ENCODE measurements at regions not wholly inside any gene's neighbourhood (a gene's known extent, or its start where the extent isn't known, plus 50 kb on each side); places are given as distances from the start of the nearest gene placed in this dataset.
"Not testable (repeated sequence)": the region's sequence is repeated elsewhere in the genome, so short reads cannot be mapped to it uniquely, and the experiment has no call there.

GRCh38 chr3:20462723-20463122, 276.7 kb upstream of the SGO1 start:
- DNase-seq = no peak
- Mint-ChIP-seq H3K4me1 (no peaks in the 10 kb centered on the region), H3K4me3 (no peak overlapping the region), H3K9me3 (peaks cover 13 to 40% of the 10 kb centered on the region in 2 donors), H3K27me3 (no peaks in the 10 kb centered on the region), H3K27ac (no peak overlapping the region)
- no peak for ATAC-seq

- ATAC-seq (no peak), DNase-seq (no peak)
- Mint-ChIP-seq H3K9me3 (peaks cover 13 to 40% of the 10 kb centered on the region in 2 donors), H3K27ac (no peak overlapping the region), H3K4me1 (no peaks in the 10 kb centered on the region), H3K27me3 (no peaks in the 10 kb centered on the region), H3K4me3 (no peak overlapping the region)
Observed at GRCh38 chr3:20462226-20462625, 276.2 kb upstream of the SGO1 start.

GRCh38 chr3:20458994-20459716, 273.1 kb upstream of the SGO1 start:
- H3K9me3 Mint-ChIP-seq = peaks cover 10 to 29% of the 10 kb centered on the region in 2 donors
- ATAC-seq = no peak
- no peak overlapping the region for H3K4me3 Mint-ChIP-seq
- DNase-seq = no peak
- H3K4me1 Mint-ChIP-seq = no peaks in the 10 kb centered on the region
- H3K27ac Mint-ChIP-seq = no peak overlapping the region
- no peaks in the 10 kb centered on the region for H3K27me3 Mint-ChIP-seq

GRCh38 chr3:20456511-20456910, 270.5 kb upstream of the SGO1 start:
- no peaks in the 10 kb centered on the region for H3K4me1 Mint-ChIP-seq
- H3K9me3 Mint-ChIP-seq = peaks cover 10 to 35% of the 10 kb centered on the region in 2 donors
- H3K4me3 Mint-ChIP-seq = no peak overlapping the region
- H3K27me3 Mint-ChIP-seq = no peaks in the 10 kb centered on the region
- no peak overlapping the region for H3K27ac Mint-ChIP-seq
- ATAC-seq (no peak), DNase-seq (no peak)

GRCh38 chr3:20451170-20451569, 265.2 kb upstream of the SGO1 start:
- Mint-ChIP-seq H3K9me3 (peaks cover 5 to 22% of the 10 kb centered on the region in 2 donors), H3K27me3 (no peaks in the 10 kb centered on the region), H3K27ac (no peak overlapping the region), H3K4me1 (no peaks in the 10 kb centered on the region), H3K4me3 (no peak overlapping the region)
- DNase-seq (no peak), ATAC-seq (no peak)

GRCh38 chr3:20450611-20451010, 264.6 kb upstream of the SGO1 start:
- no peak overlapping the region for H3K27ac Mint-ChIP-seq
- no peak overlapping the region for H3K4me3 Mint-ChIP-seq
- H3K9me3 Mint-ChIP-seq = peaks cover 5 to 23% of the 10 kb centered on the region in 2 donors
- ATAC-seq (no peak), DNase-seq (no peak)
- H3K4me1 Mint-ChIP-seq = no peaks in the 10 kb centered on the region
- H3K27me3 Mint-ChIP-seq = no peaks in the 10 kb centered on the region

GRCh38 chr3:20442846-20443245, 256.8 kb upstream of the SGO1 start:
- H3K27ac Mint-ChIP-seq = no peak overlapping the region
- peaks cover 11 to 14% of the 10 kb centered on the region in 2 donors for H3K9me3 Mint-ChIP-seq

GRCh38 chr3:20427268-20427667, 241.3 kb upstream of the SGO1 start:
- H3K27ac Mint-ChIP-seq = peak overlapping the region in 1 of 2 donors; percentile 9
- H3K9me3 Mint-ChIP-seq = peaks cover 35 to 40% of the 10 kb centered on the region in 2 donors
- not testable (repeated sequence) for H3K4me1 Mint-ChIP-seq, H3K4me3 Mint-ChIP-seq, ATAC-seq, DNase-seq, H3K27me3 Mint-ChIP-seq

More at GRCh38 chr3:20442846-20443245, 256.8 kb upstream of the SGO1 start:
- Mint-ChIP-seq H3K4me3 (no peak overlapping the region), H3K27me3 (no peaks in the 10 kb centered on the region), H3K4me1 (no peaks in the 10 kb centered on the region)
- DNase-seq (no peak), ATAC-seq (no peak)

GRCh38 chr3:20425138-20425537, 239.1 kb upstream of the SGO1 start:
- DNase-seq (no peak), ATAC-seq (no peak)
- Mint-ChIP-seq H3K4me1 (no peaks in the 10 kb centered on the region), H3K27ac (no peak overlapping the region), H3K4me3 (no peak overlapping the region), H3K27me3 (no peaks in the 10 kb centered on the region), H3K9me3 (peaks cover 19% of the 10 kb centered on the region in 2 donors)

GRCh38 chr3:20424086-20424485, 238.1 kb upstream of the SGO1 start:
- H3K4me1 Mint-ChIP-seq = no peaks in the 10 kb centered on the region
- ATAC-seq = no peak
- no peaks in the 10 kb centered on the region for H3K27me3 Mint-ChIP-seq
- H3K9me3 Mint-ChIP-seq = peaks cover 8% of the 10 kb centered on the region in 2 donors
- H3K27ac Mint-ChIP-seq = no peak overlapping the region
- H3K4me3 Mint-ChIP-seq = no peak overlapping the region
- DNase-seq = no peak

- Mint-ChIP-seq H3K4me1 (no peaks in the 10 kb centered on the region), H3K9me3 (no peaks in the 10 kb centered on the region), H3K27me3 (no peaks in the 10 kb centered on the region), H3K27ac (no peak overlapping the region), H3K4me3 (no peak overlapping the region)
- DNase-seq = no peak
- ATAC-seq = no peak
Observed at GRCh38 chr3:20422391-20422790, 236.4 kb upstream of the SGO1 start.

- Mint-ChIP-seq H3K4me1 (no peaks in the 10 kb centered on the region), H3K27ac (no peak overlapping the region), H3K4me3 (no peak overlapping the region), H3K9me3 (no peaks in the 10 kb centered on the region), H3K27me3 (no peaks in the 10 kb centered on the region)
- ATAC-seq = no peak
- no peak for DNase-seq
Observed at GRCh38 chr3:20417388-20418108, 231.5 kb upstream of the SGO1 start.

GRCh38 chr3:20406611-20407011, 220.6 kb upstream of the SGO1 start:
- no peak for ATAC-seq
- Mint-ChIP-seq H3K4me3 (no peak overlapping the region), H3K4me1 (no peaks in the 10 kb centered on the region), H3K27me3 (no peaks in the 10 kb centered on the region), H3K27ac (no peak overlapping the region), H3K9me3 (no peaks in the 10 kb centered on the region)
- no peak for DNase-seq

- ATAC-seq (no peak), DNase-seq (no peak)
- H3K4me3 Mint-ChIP-seq = no peak overlapping the region
- H3K9me3 Mint-ChIP-seq = no peaks in the 10 kb centered on the region
- H3K27ac Mint-ChIP-seq = no peak overlapping the region
- H3K4me1 Mint-ChIP-seq = no peaks in the 10 kb centered on the region
- no peaks in the 10 kb centered on the region for H3K27me3 Mint-ChIP-seq
Observed at GRCh38 chr3:20405744-20406143, 219.7 kb upstream of the SGO1 start.

GRCh38 chr3:20405231-20405630, 219.2 kb upstream of the SGO1 start:
- H3K9me3 Mint-ChIP-seq = no peaks in the 10 kb centered on the region
- ATAC-seq (no peak), DNase-seq (no peak)
- H3K27ac Mint-ChIP-seq = no peak overlapping the region
- H3K27me3 Mint-ChIP-seq = no peaks in the 10 kb centered on the region
- H3K4me1 Mint-ChIP-seq = no peaks in the 10 kb centered on the region
- H3K4me3 Mint-ChIP-seq = no peak overlapping the region

- H3K27ac Mint-ChIP-seq = no peak overlapping the region
- no peaks in the 10 kb centered on the region for H3K4me1 Mint-ChIP-seq
- H3K27me3 Mint-ChIP-seq = no peaks in the 10 kb centered on the region
- no peak overlapping the region for H3K4me3 Mint-ChIP-seq
- DNase-seq = no peak
- no peak for ATAC-seq
- H3K9me3 Mint-ChIP-seq = no peaks in the 10 kb centered on the region
Observed at GRCh38 chr3:20404741-20405100, 218.7 kb upstream of the SGO1 start.

Data from stimulated activated naive CD8-positive, alpha-beta T cell treated with anti-CD3 and anti-CD28 coated beads, Interleukin-15, amount 100 ng/mL, for 72 hours (primary cell).